NCI-H748 (cell line): ENCODE measurements at regions not wholly inside any gene's neighbourhood (a gene's known extent, or its start where the extent isn't known, plus 50 kb on each side); places are given as distances from the start of the nearest gene placed in this dataset.
"Not testable (repeated sequence)": the region's sequence is repeated elsewhere in the genome, so short reads cannot be mapped to it uniquely, and the experiment has no call there.

Source experiments
- DNase-seq: peaks from one replicate; lab custom pipeline; 2025; ENCODE audit not compliant: unreplicated experiment; lab: John Stamatoyannopoulos, UW

GRCh38 chr1:200254602-200255001 lies 155.2 kb downstream of the ZNF281 start:
- not testable (repeated sequence) for DNase-seq

GRCh38 chr1:200253774-200254495 lies 155.9 kb downstream of the ZNF281 start:
- DNase-seq = no peak

DNA sequence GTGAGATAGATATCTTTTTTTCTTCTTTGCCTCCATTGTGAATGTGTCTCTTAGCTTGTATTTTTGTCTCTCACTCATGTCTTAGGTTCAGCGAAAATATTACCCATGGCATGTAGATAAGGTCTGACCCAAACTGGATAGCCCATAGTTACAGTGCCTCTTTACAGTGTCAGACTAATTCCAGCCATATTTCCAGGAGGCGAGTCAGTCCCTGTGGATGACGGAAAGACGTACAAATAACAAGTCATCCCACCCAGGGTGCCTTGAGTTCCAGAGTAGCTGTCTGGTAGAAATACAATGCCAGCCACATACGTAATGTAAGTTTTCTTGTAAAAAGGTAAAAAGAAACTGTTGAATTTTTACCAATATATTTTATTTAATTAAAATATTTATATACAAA lies 157.3 kb downstream of the ZNF281 start:
- DNase-seq = no peak

- no peak for DNase-seq
Observed at GRCh38 chr1:200250469-200250868, 159.4 kb downstream of the ZNF281 start.

- DNase-seq = peak; percentile 18
Observed at GRCh38 chr1:200248541-200248940, 161.3 kb downstream of the ZNF281 start.

- DNase-seq = peak; percentile 37
Observed at GRCh38 chr1:200247518-200247917, 162.3 kb downstream of the ZNF281 start.

DNA sequence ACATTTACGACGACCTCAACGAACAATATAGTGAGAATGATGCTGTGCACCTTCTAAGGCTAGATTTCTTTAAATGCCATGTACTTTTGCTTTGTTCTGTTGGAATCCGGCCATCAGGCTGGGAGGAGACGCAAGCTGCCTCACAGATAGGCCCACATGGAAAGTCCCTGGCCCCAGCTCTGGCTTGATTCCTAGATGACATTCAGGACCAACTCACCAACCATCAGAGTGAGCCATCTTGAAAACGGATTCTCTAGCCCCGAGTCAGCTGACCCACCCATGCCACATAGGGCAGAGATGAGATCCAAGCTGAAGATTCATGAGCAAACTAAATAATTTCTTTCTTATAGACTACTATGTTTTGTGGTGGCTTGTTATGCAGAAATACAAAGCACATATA lies 164.4 kb downstream of the ZNF281 start:
- DNase-seq = no peak

GRCh38 chr1:200243042-200243437 lies 166.8 kb downstream of the ZNF281 start:
- DNase-seq = peak; percentile 39

DNA sequence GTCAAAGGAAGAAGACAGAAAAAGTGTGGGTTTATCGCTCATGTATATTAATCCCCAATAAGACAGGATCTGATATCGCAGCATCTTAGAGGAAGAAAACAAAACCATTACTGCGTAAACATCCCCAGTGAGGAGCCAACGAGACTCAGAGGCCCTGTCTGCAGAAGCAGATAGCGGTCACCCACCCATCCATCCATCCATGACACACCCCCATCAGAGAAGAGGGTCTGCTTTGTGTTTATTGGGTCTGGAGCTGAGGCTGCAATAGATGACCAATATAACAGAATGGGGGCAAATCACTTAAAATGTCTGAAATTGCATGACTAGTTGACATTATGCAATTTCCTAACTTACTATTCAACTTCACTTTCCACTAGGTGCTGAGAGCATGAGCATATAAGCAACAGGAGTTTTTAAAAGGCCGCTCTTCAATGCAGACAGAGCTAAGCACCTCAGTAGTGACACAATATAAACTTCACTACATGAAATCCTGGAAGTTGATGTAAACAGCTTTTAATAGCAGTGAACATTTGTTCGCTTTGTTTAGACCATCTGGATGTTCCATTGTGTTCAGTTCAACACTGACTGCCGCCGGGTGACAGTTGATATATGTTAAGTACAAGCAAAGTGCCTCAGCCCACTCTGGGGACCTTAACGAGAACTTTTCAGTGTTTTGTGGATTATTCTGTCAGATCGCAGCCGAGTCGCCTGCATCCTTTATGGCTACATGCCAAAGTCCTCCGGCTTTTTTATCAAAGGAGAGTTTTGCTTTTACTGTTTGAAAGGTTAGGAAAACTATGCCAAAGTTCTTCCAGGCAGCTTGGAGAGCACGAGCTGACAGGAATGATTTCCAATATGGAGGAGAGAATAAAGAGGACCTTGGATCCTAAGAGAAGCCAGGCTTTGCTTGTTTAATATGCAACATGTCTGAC lies 167.5 kb downstream of the ZNF281 start:
- peak; percentile 57 for DNase-seq

GRCh38 chr1:200240656-200241055 lies 169.2 kb downstream of the ZNF281 start:
- no peak for DNase-seq

DNA sequence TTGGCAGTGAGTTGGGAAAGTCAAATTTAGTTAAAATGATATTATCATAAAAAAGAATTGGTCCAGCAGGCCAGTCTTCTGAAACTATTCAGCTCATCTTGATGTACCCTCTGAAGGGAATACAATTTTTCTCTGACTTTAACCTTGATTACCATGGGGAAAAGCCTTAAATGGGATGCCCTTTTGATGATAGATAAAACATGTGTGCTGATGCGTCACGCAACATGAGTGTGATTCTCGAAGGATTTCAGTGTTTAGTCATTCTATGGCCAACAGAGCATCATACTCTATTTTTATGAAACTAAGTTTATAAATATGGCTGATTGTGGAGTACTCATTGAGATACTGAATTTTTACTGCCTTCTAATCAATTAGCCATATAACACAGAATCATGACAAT lies 171.5 kb downstream of the ZNF281 start:
- DNase-seq = no peak

DNA sequence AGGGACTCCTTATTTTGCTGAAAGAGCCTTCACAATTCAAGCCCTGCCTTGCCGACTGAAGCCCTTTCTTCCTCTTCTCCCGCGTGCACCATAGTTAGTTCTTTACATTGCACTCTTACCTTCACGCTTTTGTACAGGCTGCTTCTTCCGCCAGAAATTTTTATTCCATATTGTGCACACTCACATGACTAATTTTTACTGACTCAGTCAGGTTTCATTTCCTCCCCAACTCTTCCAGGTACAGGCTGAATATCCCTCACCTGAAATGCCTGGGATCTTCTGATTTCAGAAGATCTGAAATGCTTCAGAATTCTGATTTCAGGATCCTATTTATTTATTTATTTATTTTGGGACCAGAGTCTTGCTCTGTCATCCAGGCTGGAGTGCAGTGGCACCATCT lies 172.8 kb downstream of the ZNF281 start:
- DNase-seq = no peak

DNA sequence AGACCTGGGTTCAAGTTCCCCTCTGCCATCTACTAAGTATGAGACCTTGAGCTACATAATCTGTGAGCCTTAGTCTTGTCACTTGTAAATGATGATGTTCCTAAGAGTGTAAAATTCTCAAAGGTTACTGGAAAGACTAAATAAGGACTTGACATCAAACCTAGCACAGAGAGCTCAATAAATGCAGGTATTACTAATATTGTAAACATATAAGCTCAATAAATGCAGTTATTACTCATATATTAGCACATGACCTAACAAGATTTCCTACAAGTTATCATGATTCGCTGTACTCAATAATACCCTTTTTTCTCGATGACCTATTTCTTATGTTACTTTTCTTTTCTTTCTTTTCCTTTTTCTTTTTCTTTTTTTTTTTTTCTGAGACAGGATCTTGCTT lies 174.9 kb downstream of the ZNF281 start:
- DNase-seq = no peak

- DNase-seq = no peak
Observed at GRCh38 chr1:200233393-200233792, 176.4 kb downstream of the ZNF281 start.

- no peak for DNase-seq
Observed at GRCh38 chr1:200231787-200232231, 178.0 kb downstream of the ZNF281 start.

- no peak for DNase-seq
Observed at GRCh38 chr1:200230671-200231070, 179.2 kb downstream of the ZNF281 start.

- DNase-seq = no peak
Observed at GRCh38 chr1:200228486-200228885, 181.3 kb downstream of the ZNF281 start.

DNA sequence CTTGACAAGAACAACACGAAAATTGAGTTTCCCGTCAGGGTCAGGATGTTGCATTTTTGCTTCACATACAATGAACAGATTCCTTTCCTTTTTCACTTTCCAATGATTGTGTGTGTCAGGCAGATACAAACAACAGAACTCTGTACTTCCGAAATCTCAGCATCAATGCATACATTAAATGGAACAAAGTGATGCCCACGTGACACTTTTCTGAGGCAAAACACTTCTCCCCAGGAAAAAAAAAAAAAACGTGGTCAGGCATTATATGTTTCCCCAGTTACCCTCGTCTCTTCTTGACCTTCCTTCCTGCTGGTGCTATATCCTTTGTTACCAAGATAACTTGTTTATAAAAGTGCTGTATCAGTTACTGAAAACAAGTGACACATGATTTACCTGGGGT lies 181.8 kb downstream of the ZNF281 start:
- DNase-seq = no peak
